Suppressor macrophage treated with lipopolysaccharide for 4 hours (primary cell): ENCODE measurements at regions not wholly inside any gene's neighbourhood (a gene's known extent, or its start where the extent isn't known, plus 50 kb on each side); places are given as distances from the start of the nearest gene placed in this dataset.

Experiments
- DNase-seq: peaks from one replicate; pipeline ENCODE4 v3.0.0-alpha.2; 2020

DNA sequence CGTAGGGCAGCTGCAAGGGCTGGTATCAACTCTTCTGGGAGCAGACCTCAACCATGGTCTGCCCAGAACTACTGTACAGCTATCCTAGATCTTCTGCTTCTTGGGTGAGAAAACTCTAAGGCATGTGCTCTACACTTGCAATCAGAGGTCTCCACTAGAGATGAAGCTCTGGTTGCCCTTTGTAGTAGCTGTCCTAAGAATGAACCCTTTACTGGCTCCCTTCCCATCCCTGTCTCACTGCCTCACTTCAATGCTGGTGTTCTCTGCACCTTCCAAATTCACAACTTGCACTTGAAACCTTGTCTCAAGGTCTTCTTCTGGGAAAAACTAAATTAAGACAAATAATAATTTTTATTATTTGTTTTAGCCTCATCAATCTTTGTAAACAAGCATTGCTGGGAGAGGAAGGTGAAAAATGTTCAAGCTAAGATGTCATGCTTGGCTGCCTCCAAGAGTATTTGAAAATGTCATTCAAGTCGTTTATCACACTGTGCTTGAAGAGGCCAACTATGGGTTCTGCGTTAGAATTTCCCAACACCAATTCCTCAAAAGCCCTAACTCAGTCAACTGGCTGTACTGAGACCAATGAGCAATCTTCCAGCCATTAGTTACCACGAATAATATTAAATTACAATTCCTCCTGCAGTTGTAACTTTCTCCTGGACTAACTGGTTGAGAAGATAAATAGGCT is 216.9 kb upstream of the ADRA1D start:
- DNase-seq: no peak

DNA sequence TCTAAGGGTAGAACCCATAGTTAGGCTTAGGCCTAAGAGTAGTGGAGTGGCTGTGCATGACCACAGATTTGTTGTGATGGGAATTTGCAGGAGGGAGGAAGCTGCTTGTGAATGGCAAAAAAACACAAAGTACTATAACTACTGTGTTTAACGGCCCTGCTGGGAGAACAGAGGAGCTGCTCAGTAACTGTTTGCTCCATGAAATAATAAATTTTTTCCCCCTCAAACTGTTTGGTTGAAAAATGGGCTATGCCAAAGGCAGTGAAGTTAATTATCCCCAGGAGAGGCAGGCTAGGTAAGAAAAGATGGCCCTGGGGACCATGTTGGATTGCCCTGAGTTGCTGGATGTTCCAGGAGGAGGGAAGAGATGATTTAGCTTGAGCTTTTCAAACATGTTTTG is 216.1 kb upstream of the ADRA1D start:
- DNase-seq: no peak

DNA sequence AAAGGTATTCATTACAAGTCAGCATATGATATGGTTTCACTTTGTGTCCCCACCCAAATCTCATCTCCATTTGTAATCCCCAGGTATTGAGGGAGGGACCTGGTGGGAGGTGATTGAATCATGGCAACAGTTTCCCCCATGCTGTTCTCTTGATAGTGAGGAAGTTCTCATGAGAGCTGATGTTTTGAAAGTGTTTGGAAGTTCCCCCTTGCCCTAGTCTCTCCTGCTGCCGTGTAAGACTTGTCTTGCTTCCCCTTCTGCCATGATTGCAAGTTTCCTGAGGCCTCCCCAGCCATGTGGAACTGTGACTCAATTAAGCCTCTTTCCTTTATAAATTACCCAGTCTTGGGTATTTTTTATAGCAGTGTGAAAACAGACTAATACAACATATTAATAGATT is 213.7 kb upstream of the ADRA1D start:
- DNase-seq: peak; percentile 70

DNA sequence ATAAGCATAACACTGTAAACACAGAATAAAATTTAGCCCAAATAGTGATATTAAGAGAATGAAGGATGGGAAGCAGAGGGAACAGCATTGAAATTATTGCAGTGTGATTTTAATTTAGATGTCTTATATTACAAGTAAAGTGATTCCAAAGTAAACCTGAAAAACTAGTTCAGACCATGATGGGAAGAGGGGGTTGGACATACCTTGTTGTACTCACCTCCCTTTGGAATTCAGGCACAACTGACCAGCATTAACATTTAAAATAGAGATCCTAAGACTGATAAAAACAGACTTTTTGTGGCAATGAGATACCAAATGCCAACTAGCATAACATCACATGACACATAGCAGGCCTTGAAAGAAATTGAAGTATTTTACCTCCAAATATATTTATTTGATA is 210.0 kb upstream of the ADRA1D start:
- no peak for DNase-seq

DNA sequence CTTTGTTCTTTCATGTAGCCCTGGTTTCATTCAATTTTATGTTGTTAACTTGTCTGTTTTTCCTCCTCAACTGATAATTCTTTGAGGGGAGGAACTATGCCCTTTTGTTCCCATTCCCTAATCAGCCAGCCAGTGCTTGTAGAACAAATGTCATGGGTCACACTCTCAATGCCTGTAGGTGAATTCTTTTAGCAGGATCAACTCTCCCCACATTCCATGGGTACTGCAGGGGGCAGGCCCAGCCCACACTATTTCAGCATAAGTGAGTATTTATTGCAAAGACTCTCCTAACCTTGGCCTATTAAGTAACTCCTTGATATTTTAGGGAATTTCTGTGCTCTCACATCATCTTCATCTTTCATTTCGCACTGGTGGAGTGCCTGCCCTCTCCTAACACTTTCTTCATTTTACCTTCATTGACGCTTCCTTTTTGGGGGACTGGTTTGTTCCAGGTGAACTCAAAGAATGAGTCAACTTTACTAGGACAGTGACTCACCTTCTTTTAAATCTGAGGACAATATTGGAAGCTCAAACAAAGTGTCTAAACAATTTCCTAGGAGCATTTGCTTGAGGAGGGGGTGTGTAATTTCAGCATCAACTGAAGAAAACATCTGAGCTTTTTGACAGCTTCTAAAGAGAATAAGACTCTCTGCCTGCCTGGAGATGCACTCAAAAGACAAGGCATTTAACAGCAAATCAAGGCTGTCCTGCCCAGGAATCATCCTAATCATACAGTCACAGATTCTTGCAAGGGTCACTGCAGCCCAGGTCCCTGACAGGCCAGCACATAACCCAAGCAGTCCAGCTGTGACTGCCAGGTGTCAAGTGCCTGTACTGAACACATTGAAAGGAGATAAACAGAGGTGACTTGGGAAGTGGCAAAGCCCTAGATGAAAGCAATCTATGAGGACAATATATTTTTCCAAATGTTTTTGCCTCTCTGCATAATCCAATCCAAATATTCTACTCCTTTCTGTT is 208.8 kb upstream of the ADRA1D start:
- DNase-seq: no peak

DNA sequence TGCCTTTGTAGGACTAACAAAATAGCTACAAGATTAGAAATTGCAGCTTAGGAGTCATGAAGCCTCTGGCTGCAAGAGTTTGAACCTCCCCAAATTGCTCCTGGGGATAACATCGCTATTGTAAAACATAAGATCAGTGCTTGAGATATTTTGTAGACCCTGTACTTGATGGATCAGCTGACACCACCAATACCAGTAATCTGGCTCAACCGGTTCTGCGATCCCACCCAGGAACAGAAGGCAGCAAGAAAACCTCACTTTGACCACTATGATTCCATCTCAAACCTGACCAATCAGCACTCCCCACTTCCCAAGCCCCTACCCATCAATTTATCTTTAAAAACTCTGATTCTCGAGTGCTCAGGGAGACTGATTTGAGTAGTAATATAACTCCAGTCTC is 206.9 kb upstream of the ADRA1D start:
- no peak for DNase-seq

DNA sequence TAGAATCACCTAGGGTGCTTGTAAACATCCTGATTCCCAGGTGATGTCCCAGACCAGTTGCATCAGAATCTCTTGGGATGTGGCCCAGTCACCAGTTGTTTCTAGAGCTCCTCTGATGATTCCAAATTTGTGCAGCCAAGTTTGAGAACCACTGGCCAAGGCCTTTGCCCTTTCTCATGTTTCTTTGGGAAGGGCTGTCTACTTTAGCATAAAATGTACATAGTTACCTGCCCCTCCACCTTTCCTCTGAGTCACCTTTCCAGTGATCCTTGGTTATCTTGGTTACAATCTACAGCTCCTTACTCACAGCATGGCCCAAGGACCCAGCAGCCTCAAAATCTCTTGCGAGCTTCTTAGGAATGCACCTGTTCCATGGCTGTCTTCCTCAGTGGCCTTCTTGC is 206.2 kb upstream of the ADRA1D start:
- DNase-seq: no peak

DNA sequence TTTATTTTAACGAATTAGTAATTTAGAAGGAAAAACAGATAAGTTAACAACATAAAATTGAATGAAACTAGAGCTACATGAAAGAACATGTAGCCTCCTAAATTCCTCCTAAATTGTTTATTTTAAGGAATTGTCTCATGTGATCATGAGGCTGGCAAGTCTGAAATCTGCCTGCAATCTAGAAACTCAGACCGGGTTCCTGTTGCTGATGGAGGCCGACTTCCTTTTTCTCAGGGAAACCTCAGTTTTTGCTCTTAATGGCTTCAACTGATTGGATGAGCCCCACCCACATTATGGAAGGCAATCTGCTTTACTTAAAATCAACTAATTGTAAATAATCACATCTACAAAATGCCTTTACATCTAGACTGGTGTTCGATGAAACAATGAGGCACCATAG is 205.0 kb upstream of the ADRA1D start:
- peak; percentile 62 for DNase-seq

DNA sequence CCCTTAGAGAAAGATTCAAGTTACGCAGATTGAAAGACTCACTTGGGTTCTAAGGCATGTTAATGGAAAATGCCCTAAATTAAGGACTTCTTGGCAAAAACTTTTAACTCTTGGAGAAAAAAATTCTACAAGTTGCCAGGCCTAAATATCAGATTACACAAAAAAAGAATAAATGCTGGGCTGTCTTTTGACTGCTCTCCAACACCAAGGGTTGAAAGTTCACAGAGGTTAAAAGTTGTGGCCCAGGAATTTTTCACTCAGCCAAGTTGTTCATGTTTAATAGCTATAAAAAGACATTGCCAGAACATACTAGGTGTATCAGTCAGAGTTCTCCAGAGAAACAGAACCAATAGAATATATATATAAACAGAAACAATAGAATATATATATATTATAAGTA is 204.3 kb upstream of the ADRA1D start:
- no peak for DNase-seq

DNA sequence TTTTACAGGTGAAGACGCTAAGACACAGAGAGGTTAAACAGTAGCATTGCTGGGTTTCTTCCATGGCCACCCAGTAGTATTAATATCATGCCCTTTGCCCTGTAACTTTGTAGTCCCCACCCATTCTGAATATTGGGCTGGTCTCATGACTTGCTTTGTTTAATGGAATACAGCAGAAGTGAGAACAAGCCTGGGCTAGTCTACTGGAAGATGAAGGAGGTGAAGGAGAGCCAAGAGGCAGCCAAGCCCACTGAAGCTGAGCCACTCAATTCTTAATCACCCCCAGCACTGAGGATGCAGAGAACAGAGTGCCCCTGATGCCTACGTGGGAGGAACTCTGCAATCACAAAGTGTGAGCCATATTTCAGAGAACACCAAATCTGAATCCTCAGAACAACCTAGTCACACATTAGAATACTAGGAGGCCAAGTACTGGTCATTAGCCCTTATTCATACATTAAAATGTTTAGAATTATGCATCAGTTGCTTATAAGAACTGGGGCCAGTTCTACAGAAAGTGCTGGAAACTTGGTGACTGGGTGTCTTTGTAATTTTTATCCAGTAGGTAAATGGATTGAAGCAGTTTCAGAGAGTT is 202.5 kb upstream of the ADRA1D start:
- no peak for DNase-seq

DNA sequence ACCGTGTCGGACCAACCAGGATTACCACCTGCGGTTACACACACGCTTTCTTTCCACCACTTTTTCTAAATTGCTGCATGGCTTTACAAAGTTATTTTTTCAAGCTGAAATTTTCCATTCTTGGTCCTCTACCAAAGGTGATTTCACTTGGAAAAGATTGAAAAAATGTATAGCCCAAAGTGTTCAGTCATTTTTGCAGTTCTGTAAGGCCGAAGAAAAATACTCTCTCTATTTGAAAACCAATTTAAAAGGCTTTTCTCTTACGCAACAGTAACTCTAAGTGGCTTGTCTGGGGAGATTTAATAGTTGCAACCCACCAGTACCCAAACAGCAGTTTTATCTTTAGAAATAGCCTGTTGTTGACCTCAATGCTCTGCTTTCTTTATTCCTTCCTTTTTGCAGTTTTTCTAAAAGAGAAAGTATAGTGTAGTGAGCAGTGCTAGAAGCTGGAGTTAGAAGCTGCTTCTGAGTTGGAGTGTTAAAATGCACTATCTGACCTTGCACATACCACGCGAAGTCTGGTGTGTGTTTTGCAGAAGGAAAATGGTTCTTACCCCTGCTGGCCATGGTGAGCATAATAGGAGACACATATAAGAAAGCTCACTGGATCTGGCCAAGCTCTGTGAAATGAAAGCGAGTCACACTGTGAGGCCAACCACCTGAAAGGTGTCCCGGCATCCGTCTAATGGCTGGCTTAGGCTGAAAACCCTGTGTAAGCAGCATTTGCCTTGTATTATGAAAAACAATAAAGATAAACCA is 201.0 kb upstream of the ADRA1D start:
- DNase-seq: no peak

DNA sequence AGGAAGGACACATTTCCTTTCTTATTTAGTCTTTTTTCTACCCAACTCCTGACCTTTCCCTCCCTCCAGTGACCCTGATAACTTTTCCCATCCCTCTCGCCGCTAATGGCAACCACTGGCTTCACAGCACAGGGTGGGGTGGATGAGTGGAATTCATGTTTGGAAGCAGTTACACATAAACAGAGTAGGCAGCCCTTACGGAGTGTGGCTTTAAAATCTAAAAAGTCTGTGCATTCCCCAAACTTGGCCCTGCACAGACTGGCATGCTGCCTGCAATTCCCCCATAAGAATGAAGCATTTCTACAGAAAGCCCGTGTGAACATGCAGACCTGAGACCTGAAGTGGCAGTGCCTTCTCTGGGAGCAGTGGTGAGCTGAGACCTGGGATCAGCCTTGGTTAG is 196.7 kb upstream of the ADRA1D start:
- DNase-seq: no peak

DNA sequence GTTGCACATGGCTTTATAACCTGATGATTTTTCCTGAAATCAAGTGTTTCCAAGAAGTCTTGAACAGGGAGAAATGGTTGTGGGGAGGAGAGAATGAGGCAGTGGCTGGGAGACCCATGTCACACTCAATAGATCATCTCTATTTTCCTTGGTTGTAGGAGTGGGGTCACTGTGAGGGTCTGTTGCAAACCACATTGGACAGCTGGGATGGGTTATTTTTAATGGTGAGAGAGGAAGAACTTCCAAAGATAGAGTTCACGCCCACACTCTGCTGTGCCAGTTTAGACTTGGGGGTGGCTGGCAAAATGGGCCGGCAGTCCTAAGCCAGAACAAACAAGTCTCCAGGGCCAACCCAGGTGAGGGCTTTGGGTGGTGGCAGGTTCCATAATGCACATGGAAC is 196.2 kb upstream of the ADRA1D start:
- no peak for DNase-seq

DNA sequence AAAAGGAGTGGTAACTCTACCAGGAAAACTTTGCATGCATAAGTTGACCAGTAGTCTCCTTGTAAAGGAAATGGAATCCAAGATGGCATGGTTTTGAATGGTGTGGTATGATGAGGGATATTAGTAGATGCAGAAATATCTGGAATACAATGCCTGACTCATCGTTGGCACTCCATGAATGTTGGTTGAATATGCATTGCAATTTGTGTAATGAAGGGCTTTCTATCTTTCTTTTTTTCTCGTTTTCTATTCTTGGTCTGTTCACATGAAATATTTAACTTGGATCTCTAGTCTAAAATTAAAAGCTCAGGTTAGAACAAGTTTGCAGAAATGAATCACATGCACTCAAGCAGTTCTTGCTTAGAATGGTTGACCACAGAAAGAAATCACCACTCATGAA is 195.3 kb upstream of the ADRA1D start:
- no peak for DNase-seq

DNA sequence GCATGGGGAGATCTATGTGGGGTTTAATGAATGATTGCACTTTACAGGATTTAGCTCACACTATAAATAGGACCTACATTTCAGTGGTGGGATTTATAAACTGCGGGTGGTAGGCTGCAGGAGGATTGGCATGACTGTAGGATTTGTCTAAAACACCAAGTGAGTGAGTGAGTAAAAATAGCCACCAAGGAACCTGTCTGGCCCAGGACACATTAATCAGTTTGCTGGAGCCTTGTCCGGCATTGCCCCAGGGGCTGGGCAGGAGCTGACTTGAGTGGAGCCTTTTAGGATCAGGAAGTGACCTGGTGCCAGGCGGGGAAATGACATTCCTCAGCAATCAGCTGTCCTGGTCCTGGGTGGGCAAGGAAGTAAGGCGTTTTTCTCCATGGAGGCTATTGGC is 193.9 kb upstream of the ADRA1D start:
- no peak for DNase-seq

DNA sequence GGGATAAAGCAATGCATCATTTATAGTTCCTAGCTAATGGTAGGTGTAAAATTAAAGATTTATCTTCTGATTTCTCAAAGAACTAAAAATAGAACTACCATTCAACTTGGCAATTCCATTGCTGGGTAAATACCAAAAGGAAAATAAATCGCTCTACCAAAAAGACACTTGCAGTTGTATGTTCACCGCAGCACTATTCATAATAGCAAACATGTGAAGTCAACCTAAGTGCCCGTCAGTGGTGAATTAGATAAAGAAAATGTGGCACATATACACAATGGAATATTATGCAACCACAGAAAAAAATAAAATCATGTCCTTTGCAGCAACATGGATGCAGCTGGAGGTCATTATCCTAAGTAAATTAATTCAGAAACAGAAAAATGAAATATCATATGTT is 192.8 kb upstream of the ADRA1D start:
- no peak for DNase-seq

DNA sequence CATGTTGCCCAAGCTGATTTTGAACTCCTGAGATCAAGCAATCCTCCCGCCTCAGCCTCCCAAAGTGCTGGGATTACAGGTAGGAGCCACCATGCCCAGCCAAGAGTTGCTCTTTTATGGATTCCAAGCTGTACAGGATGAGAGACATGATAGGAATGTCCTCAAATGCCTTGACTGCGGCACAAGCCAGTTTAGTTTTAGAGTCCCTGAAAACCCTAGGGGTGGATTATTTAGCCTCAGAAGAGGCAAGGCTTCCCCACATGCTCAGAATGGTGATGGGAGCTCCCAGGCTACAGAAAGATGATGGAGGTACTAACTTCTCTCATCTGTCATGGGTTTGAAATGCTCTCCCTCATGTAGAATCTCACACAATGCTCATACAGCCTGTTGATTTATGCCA is 192.1 kb upstream of the ADRA1D start:
- DNase-seq: no peak

DNA sequence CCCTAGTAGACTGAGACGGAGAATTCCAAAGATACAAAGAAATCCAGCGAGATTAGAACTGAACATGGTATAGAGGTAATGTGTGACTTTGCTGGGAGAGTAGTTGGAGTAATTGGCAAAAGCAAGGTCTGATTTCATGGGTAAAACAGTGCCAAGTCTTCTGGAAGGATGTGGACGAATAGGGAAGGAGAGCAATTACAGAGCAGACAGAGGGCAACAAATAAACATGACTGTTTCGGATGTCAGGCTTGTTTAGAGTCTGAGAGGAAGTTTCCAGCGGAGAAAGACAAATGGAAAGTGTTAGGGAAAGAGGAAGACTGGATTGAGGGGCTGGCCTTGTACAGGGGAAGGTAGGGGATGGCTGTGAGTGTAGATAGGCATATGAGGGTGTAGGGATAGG is 190.4 kb upstream of the ADRA1D start:
- no peak for DNase-seq

DNA sequence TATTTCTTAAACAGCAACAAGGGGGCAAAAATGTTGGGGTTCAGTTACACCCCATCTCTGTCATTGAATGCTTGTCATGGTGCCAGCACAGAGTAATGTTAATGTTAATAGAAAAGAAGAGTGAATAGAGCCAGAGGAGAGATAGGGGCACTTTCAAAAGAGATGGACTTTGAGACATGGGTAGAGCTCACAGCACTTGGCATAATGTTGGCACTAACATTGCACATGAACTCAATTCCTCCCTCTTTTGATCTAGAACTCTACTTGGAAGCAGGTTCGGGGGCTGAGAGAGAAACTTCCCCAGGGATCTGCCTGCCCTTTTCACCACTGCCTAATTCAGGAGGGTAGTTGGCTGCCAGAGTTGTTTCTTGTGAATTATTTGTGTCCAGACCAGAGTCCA is 188.0 kb upstream of the ADRA1D start:
- DNase-seq: no peak

DNA sequence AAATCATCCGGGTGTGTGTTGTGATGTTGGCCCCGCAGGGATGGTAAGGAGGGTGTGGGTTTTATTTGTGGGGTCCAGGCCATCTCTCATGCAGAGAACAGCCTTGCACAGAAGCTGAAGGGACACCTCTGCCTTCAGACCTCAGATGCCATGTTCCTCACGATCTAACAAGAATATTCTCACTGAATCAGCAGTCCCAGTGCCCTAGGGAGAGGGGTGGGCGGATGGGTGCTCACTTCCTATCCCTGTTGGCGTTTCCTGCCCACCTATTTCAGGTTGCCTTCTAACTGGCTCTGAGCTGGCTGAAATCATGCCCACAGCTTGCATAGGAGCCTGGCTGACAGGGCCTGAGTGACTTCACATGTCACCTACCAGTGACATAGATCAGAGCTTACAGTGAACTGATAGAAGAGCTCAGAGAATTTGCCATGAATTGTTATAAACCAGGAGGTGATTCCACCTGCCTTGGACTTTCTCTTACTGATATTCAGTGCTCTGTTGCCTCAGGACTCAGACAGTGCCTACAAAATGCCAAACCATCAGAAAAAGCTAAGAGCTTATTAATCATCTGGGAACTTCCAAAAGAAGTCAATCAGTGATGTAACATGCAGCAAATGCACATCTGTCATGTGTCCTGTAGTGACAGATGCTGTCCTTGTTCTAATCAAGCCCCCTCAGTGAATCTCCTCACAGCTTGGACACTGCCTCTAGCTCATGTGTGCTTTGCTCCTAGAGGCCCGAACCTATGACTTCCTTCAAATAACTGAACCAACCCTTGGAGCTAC is 186.8 kb upstream of the ADRA1D start:
- DNase-seq: peak; percentile 46

DNA sequence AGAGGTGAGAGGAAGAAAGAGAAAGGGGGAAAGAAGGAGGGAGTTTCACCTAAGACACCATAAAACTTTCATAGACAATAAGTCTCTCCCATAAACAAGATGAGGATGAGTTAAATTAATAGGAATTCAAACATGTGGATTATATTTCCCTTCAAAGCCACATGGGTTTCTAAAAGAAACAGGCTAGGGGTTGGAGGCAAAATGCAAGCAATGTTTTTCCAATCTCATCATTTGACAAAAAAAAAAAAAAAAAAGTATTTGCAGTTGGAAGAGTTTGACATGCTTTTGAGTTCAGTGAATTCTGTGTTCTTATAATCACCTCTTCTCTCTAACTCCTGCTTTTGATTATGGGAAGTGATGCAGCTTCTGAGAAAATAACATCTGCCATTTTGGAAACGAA is 186.1 kb upstream of the ADRA1D start:
- DNase-seq: no peak

DNA sequence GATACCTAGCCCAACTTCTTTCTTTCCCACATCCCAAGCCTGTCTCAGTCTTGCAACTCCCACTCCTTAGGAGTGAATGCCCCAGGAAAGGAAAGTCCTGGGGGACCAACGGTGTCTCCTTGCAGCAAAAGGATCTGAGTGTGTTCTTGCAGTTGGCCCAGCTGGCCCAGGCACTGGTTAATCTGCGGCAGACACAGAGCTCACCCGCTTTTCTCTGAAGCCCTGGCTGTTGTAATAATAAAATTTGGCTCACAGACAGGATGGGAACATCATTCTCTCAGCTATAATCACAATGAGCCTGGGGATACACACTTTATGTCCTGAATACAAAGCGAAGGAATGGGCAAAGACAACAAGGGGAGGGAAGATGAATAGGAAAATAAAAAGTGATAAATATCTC is 185.6 kb upstream of the ADRA1D start:
- no peak for DNase-seq
